Mammary epithelial cell (primary cell): ENCODE measurements at regions not wholly inside any gene's neighbourhood (a gene's known extent, or its start where the extent isn't known, plus 50 kb on each side); places are given as distances from the start of the nearest gene placed in this dataset.

Source experiments
- CTCF ChIP-seq, 2 donors: IDR thresholded peaks in 1 of 2; conservative IDR thresholded peaks in 1 of 2; 2 replicates each; pipeline ENCODE4 v1.5.1; 2011 to 2012; ENCODE audit warnings: inconsistent platforms in 2 of 2, low read length in 2 of 2, mild to moderate bottlenecking in 2 of 2, control low read depth in 1 of 2, low read depth in 1 of 2; ENCODE audit not compliant: insufficient read depth in 1 of 2; ENCODE audit errors: extremely low read depth in 1 of 2
- EZH2 ChIP-seq: IDR thresholded peaks from 2 replicates; pipeline ENCODE4 v1.6.1; 2012; ENCODE audit warnings: low read length, inconsistent platforms, borderline replicate concordance

- no peak for TF ChIP-seq CTCF (conservative IDR thresholded peaks at IDR 0.05 in 1 of 2, IDR thresholded peaks at IDR 0.05 in 1 of 2; ENCODE audit: extremely low read depth in 1 of 2, insufficient read depth in 1 of 2, low read depth in 1 of 2, low read length in 2 of 2)
- TF ChIP-seq EZH2 = no peak
Observed at GRCh38 chr7:63087575-63088190, 911.0 kb upstream of the ZNF722 start.
